HCT116 (cell line): ENCODE measurements at regions not wholly inside any gene's neighbourhood (a gene's known extent, or its start where the extent isn't known, plus 50 kb on each side); places are given as distances from the start of the nearest gene placed in this dataset.
A peak's percentile ranks its signal among the peaks of the same experiment; 100 is the strongest.

Experiments used
- ATAC-seq: fragments of 200-7000 bp; cut with Tn5 transposase; 2 replicates; pipeline ENCODE4 v1.9.1; 2020; ENCODE audit warnings: mild to moderate bottlenecking, moderate library complexity
- BruUV-seq: library from RNA; stranded (reverse); fragments of 400-500 nt; replicated peaks from 2 replicates; lab custom pipeline; 2021; lab: Mats Ljungman, UMichigan
- CTCF ChIA-PET: fragments of 300-600 bp; sonication (Branson Sonifier 250); formaldehyde crosslinking; loops from one replicate; lab custom pipeline; 2021; ENCODE audit warnings: antibody characterized with exemption; lab: Charles Lee
- POLR2A ChIA-PET: fragments of 300-600, 350-600 bp; sonication (Branson Sonifier 250); formaldehyde crosslinking; loops from one replicate; lab custom pipeline; 2021; ENCODE audit warnings: antibody characterized with exemption; lab: Charles Lee
- RAD21 ChIA-PET, 2 experiments: fragments of 300-600 bp; sonication (Branson Sonifier 250); formaldehyde crosslinking; loops; one replicate each; lab custom pipeline; 2023; ENCODE audit warnings: low total read pairs in 2 of 2; ENCODE audit not compliant: uncharacterized antibody in 2 of 2, unreplicated experiment in 2 of 2, low non-redundant PET in 1 of 2; lab: Charles Lee
- DNase-seq: peaks from one replicate; pipeline ENCODE4 v3.0.0-alpha.2; 2010; ENCODE audit warnings: low read depth, low spot score
- H2AFZ ChIP-seq: fragments of 200-600 bp; shearing (Covaris generic), sonication (generic); 2 replicates; pipeline ENCODE4 v1.6.1; 2017; ENCODE audit warnings: low read depth, mixed run types, mixed read lengths, antibody characterized with exemption, low read length; ENCODE audit not compliant: poor library complexity, severe bottlenecking
- H3K27ac ChIP-seq: 2 replicates; pipeline ENCODE4 v1.5.1; 2012; ENCODE audit warnings: low read depth, low read length
- H3K27me3 ChIP-seq: fragments of 200-600 bp; sonication (generic); 2 replicates; pipeline ENCODE4 v1.6.1; 2016; ENCODE audit warnings: mixed run types, low read length, mixed read lengths; ENCODE audit not compliant: insufficient read depth
- H3K36me3 ChIP-seq, 2 experiments: fragments of 200-500 bp in 1 of 2; fragments of 200-600 bp in 1 of 2; sonication (Bioruptor generic) in 1 of 2; sonication (generic) in 1 of 2; 2 replicates each; pipeline versions ENCODE4 v1.5.1 to v1.6.1; 2014 to 2016; ENCODE audit warnings: low read length in 2 of 2, inconsistent platforms in 1 of 2, mixed read lengths in 1 of 2, mixed run types in 1 of 2; ENCODE audit not compliant: insufficient read depth in 2 of 2, control insufficient read depth in 1 of 2
- H3K4me1 ChIP-seq, 2 experiments: fragments of 200-600 bp in 1 of 2; sonication (generic) in 1 of 2; 2 replicates each; pipeline versions ENCODE4 v1.5.1 to v1.6.1; 2012 to 2017; ENCODE audit warnings: low read length in 2 of 2, inconsistent platforms in 1 of 2, mild to moderate bottlenecking in 1 of 2, mixed read lengths in 1 of 2, mixed run types in 1 of 2, moderate library complexity in 1 of 2; ENCODE audit not compliant: insufficient read depth in 2 of 2, control insufficient read depth in 1 of 2
- H3K4me2 ChIP-seq: fragments of 200-600 bp; sonication (generic); 2 replicates; pipeline ENCODE4 v1.6.1; 2017; ENCODE audit warnings: mixed run types, low read length, mixed read lengths
- H3K4me3 ChIP-seq, 2 experiments: fragments of 200-600 bp in 1 of 2; sonication (generic) in 1 of 2; replicated peaks in 1 of 2; 2 replicates each; pipeline ENCODE4 v1.5.1; 2011 to 2016; ENCODE audit warnings: low read length in 2 of 2, control low read depth in 1 of 2, low read depth in 1 of 2, mild to moderate bottlenecking in 1 of 2, mixed read lengths in 1 of 2, mixed run types in 1 of 2
- H3K79me2 ChIP-seq: fragments of 200-600 bp; sonication (generic); 2 replicates; pipeline ENCODE4 v1.6.1; 2017; ENCODE audit warnings: mild to moderate bottlenecking, mixed run types, low read length, moderate library complexity, mixed read lengths; ENCODE audit not compliant: insufficient read depth
- H3K9ac ChIP-seq: fragments of 200-600 bp; sonication (generic); 2 replicates; pipeline ENCODE4 v1.6.1; 2016; ENCODE audit warnings: low read length, mixed read lengths
- H3K9me2 ChIP-seq: fragments of 200-600 bp; sonication (generic), shearing (Covaris generic); 2 replicates; pipeline ENCODE4 v1.6.1; 2017; ENCODE audit warnings: mixed run types, mild to moderate bottlenecking, moderate library complexity; ENCODE audit not compliant: insufficient read depth
- H3K9me3 ChIP-seq, 2 experiments: fragments of 200-500 bp in 1 of 2; fragments of 200-600 bp in 1 of 2; sonication (Bioruptor generic) in 1 of 2; sonication (generic) in 1 of 2; 2 replicates each; pipeline ENCODE4 v1.6.1; 2014 to 2017; ENCODE audit warnings: low read length in 2 of 2, mixed read lengths in 2 of 2, inconsistent platforms in 1 of 2, low read depth in 1 of 2, mild to moderate bottlenecking in 1 of 2, mixed run types in 1 of 2, moderate library complexity in 1 of 2; ENCODE audit not compliant: control insufficient read depth in 1 of 2, insufficient read depth in 1 of 2
- H4K20me1 ChIP-seq: fragments of 200-600 bp; sonication (generic), shearing (Covaris generic); 2 replicates; pipeline ENCODE4 v1.6.1; 2017; ENCODE audit warnings: mixed run types, mild to moderate bottlenecking, moderate library complexity; ENCODE audit not compliant: insufficient read depth
- ATF3 ChIP-seq: IDR thresholded peaks from 2 replicates; pipeline ENCODE4 v1.6.1; 2012
- CEBPB ChIP-seq: IDR thresholded peaks from 2 replicates; pipeline ENCODE4 v1.6.1; 2012; ENCODE audit warnings: low read depth
- EGR1 ChIP-seq: IDR thresholded peaks from 2 replicates; pipeline ENCODE4 v1.6.1; 2012; ENCODE audit warnings: low read depth
- ELF1 ChIP-seq: IDR thresholded peaks from 2 replicates; pipeline ENCODE4 v1.6.1; 2012; ENCODE audit warnings: low read depth, borderline replicate concordance
- EZH2 ChIP-seq: fragments of 200-600 bp; sonication (generic); IDR thresholded peaks from 2 replicates; pipeline ENCODE4 v1.6.1; 2017; ENCODE audit warnings: antibody characterized with exemption, mixed run types
- EZH2phosphoT487 ChIP-seq: fragments of 200-600 bp; IDR thresholded peaks from 2 replicates; pipeline ENCODE4 v1.6.1; 2018; ENCODE audit warnings: antibody characterized with exemption, borderline replicate concordance
- FOSL1 ChIP-seq: IDR thresholded peaks from 2 replicates; pipeline ENCODE4 v1.6.1; 2012; ENCODE audit warnings: low read depth
- JUND ChIP-seq: IDR thresholded peaks from 2 replicates; pipeline ENCODE4 v1.6.1; 2012
- POLR2A ChIP-seq: IDR thresholded peaks from 2 replicates; pipeline ENCODE4 v1.7.0; 2011; ENCODE audit warnings: borderline replicate concordance; ENCODE audit not compliant: insufficient read depth, insufficient read length; ENCODE audit errors: extremely low read depth
- POLR2AphosphoS5 ChIP-seq: IDR thresholded peaks from 2 replicates; pipeline ENCODE4 v1.6.1; 2011; ENCODE audit warnings: mild to moderate bottlenecking, low read depth, low read length, moderate library complexity
- RAD21 ChIP-seq: IDR thresholded peaks from 2 replicates; pipeline ENCODE4 v1.6.1; 2012; ENCODE audit warnings: low read depth, mild to moderate bottlenecking
- SIN3A ChIP-seq: IDR thresholded peaks from 2 replicates; pipeline ENCODE4 v1.6.1; 2012; ENCODE audit warnings: low read depth
- SP1 ChIP-seq: IDR thresholded peaks from 2 replicates; pipeline ENCODE4 v1.6.1; 2012; ENCODE audit warnings: low read depth
- TCF7L2 ChIP-seq: IDR thresholded peaks from 2 replicates; pipeline ENCODE4 v1.7.0; 2011; ENCODE audit warnings: borderline replicate concordance, inconsistent platforms; ENCODE audit not compliant: insufficient read depth, insufficient read length; ENCODE audit errors: extremely low read depth
- YY1 ChIP-seq: IDR thresholded peaks from 2 replicates; pipeline ENCODE4 v1.6.1; 2011; ENCODE audit warnings: low read length, low read depth, moderate library complexity, mild to moderate bottlenecking; ENCODE audit not compliant: insufficient replicate concordance; ENCODE audit errors: extremely low read depth
- ZBTB33 ChIP-seq: IDR thresholded peaks from 2 replicates; pipeline ENCODE4 v1.6.1; 2011; ENCODE audit warnings: mild to moderate bottlenecking, low read length, moderate library complexity; ENCODE audit not compliant: insufficient replicate concordance; ENCODE audit errors: extremely low read depth
- ZFX ChIP-seq: fragments of 450-650 bp; IDR thresholded peaks from 2 replicates; pipeline ENCODE4 v1.6.1; 2017
- ZNF274 ChIP-seq: fragments of 200-500 bp; sonication (Bioruptor generic); IDR thresholded peaks from 2 replicates; pipeline ENCODE4 v1.6.1; 2014; ENCODE audit warnings: mild to moderate bottlenecking, low read depth, low read length, inconsistent platforms
- intact Hi-C: fragments of 100-400 bp; cut with micrococcal nuclease; formaldehyde crosslinking; loops from 2 replicates; pipeline ENCODE4 v1.10.0; 2022

GRCh38 chr13:24564881-24565280, 52.3 kb upstream of the PARP4 start:
- BruUV-seq, result no TSS peak
- DNase-seq, result no peak
- TF ChIP-seq JUND (no peak), SP1 (no peak), POLR2AphosphoS5 (no peak), TCF7L2 (no peak), SIN3A (no peak), EGR1 (no peak), FOSL1 (no peak), ZFX (no peak), ELF1 (no peak), YY1 (no peak), CEBPB (no peak), ZBTB33 (no peak), ATF3 (no peak), EZH2phosphoT487 (no peak), ZNF274 (no peak), RAD21 (no peak), POLR2A (no peak), EZH2 (no peak)
- TF ChIP-seq, all 23 proteins: peak for 0
- POLR2A ChIA-PET, result no interaction called here
- no peaks in the 10 kb centered on the region for H4K20me1 ChIP-seq
- RAD21 ChIA-PET, result no interaction called here
- intact Hi-C loops, result no loop called here
- H3K36me3 ChIP-seq, result no peaks in the 10 kb centered on the region
- peaks cover 0 to 25% of the 10 kb centered on the region in 2 experiments; a peak in 2 of 4 replicates for H3K4me1 ChIP-seq
- no peak overlapping the region for H3K9ac ChIP-seq
- H3K4me3 ChIP-seq, result no peak overlapping the region
- CTCF ChIA-PET, result no interaction called here
- peak overlapping the region; percentile 70 for H3K4me2 ChIP-seq
- H3K79me2 ChIP-seq, result no peaks in the 10 kb centered on the region
- no peak for ATAC-seq
- H3K9me2 ChIP-seq, result no peaks in the 10 kb centered on the region
- no peak overlapping the region for H2AFZ ChIP-seq
- H3K9me3 ChIP-seq, result no peaks in the 10 kb centered on the region
- no peaks in the 10 kb centered on the region for H3K27me3 ChIP-seq
- no peak overlapping the region for H3K27ac ChIP-seq
